Testis (tissue), 2 donors: ENCODE measurements at regions not wholly inside any gene's neighbourhood (a gene's known extent, or its start where the extent isn't known, plus 50 kb on each side); places are given as distances from the start of the nearest gene placed in this dataset.

Experiments used
- CTCF ChIP-seq, 3 experiments: fragments of 450-650 bp in 2 of 3; fragments of 200-600 bp in 1 of 3; sonication (generic) in 1 of 3; IDR thresholded peaks; one replicate each; pipeline ENCODE4 v1.5.1; 2016 to 2019; ENCODE audit warnings: antibody characterized with exemption in 3 of 3, mild to moderate bottlenecking in 2 of 3, moderate library complexity in 1 of 3
- POLR2A ChIP-seq: fragments of 450-650 bp; IDR thresholded peaks from one replicate; pipeline ENCODE4 v1.6.1; 2017; ENCODE audit warnings: antibody characterized with exemption, mild to moderate bottlenecking, moderate library complexity

- TF ChIP-seq CTCF (IDR thresholded peaks at IDR 0.05) (no peak), POLR2A (no peak)
Observed at GRCh38 chr1:30618335-30618747, 105.0 kb downstream of the MATN1 start.
